Retinal pigment epithelial cell (primary cell): ENCODE measurements at regions not wholly inside any gene's neighbourhood (a gene's known extent, or its start where the extent isn't known, plus 50 kb on each side); places are given as distances from the start of the nearest gene placed in this dataset.

ENCODE experiments used
- DNase-seq: peaks from one replicate; pipeline ENCODE4 v3.0.0-alpha.2; 2010; ENCODE audit warnings: low read depth
- H3K4me3 ChIP-seq: 2 replicates; pipeline ENCODE4 v1.5.1; 2011; ENCODE audit warnings: mild to moderate bottlenecking, low read length, control low read depth, moderate library complexity
- CTCF ChIP-seq: conservative IDR thresholded peaks from 2 replicates; pipeline ENCODE4 v1.5.1; 2011; ENCODE audit warnings: low read depth, low read length, control low read depth, inconsistent platforms

- no peak overlapping the region for H3K4me3 ChIP-seq
- no peak for DNase-seq
- no peak for TF ChIP-seq CTCF
Measured at GRCh38 chr16:66304151-66304550, 62.3 kb upstream of the CDH5 start.

DNA sequence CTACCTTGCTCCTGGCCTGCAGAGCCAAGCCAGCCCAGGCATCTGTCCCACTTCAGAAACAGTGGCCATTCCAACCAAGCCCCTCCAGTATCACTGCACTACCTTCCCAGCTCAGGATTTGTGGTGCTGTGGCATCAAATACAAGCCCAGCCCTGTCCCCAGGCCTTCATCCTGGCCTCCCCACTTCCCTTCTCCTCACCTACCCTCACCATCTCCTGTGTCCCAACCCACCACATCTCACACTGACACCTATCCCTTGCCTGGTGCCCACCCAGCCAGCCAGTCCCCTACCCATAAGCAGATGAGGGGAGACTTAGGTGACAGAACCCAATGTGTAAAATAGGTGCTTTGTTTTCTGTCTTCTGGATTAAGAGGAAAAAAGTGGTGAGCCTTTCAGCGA lies 66.0 kb upstream of the CDH5 start:
- no peak for TF ChIP-seq CTCF
- no peak overlapping the region for H3K4me3 ChIP-seq

DNA sequence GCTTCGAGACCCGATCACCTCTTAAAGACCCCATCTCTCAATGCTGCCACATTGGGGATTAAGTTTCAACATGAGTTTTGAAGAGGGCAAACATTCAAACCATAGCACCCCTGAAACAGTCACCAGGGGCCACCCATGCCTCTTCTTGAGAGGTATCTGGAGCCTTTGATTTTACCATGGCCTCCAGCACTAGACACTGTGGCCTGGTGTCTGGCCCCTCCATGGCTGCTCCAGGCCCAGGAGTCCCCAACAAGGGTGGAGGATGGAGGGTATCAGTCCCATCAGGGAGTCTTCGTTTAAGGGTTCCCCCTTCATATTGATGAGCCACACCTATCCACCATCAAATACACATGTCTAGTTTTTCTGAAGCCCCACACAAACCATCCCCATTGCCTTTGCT lies 66.5 kb upstream of the CDH5 start:
- no peak for DNase-seq
- no peak overlapping the region for H3K4me3 ChIP-seq
- no peak for TF ChIP-seq CTCF

More for the DNA sequence above, 66.0 kb upstream of the CDH5 start:
- DNase-seq = no peak

DNA sequence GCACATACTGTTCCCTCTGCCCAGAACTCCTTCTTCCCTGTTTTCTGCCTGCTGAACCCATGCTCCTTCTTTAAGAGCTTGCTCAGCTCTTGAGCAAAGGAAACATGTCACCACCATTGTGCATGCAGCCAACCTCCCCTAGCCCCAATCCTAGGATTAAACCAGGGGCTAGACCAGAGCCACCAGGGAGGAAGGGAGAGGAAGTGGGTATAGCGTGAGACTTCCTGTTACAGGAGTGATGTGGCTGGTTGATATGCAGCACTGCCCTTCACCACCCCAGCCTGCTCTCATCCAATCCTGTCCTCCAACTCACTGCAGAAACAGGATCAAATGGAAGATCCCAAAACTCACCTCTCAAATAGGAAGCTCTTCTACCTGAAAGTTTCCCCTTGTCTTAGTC lies 67.1 kb upstream of the CDH5 start:
- TF ChIP-seq CTCF = no peak
- H3K4me3 ChIP-seq = no peak overlapping the region
- no peak for DNase-seq

DNA sequence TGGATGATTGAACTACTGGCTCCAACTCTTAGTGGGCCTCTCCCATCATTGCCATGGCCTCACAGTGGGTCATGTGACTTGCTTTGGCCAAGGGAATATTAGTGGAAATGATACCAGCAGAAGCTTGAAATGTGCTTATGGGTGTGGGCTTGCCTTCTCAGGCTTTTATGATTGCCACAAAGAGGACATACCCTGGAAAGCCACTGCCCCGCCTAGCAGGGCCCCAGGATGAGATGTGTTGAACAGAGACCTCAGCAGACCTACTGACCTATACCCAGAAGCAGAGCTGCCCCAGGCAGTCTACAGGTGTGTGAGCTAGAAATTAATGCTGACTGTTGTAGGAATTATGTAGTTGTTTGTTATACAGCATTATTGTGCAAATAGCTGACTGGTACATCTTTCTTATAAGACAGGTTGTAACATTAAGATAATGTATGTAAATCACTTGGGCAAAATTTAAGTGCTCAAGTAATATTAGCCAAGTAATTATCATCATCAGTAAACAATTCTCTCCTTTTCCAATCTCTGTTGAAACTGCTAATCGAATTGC lies 67.8 kb upstream of the CDH5 start:
- no peak for DNase-seq
- TF ChIP-seq CTCF = no peak
- no peak overlapping the region for H3K4me3 ChIP-seq

- DNase-seq = no peak
- H3K4me3 ChIP-seq = no peak overlapping the region
- TF ChIP-seq CTCF = no peak
Measured at GRCh38 chr16:66298006-66298405, 68.5 kb upstream of the CDH5 start.

DNA sequence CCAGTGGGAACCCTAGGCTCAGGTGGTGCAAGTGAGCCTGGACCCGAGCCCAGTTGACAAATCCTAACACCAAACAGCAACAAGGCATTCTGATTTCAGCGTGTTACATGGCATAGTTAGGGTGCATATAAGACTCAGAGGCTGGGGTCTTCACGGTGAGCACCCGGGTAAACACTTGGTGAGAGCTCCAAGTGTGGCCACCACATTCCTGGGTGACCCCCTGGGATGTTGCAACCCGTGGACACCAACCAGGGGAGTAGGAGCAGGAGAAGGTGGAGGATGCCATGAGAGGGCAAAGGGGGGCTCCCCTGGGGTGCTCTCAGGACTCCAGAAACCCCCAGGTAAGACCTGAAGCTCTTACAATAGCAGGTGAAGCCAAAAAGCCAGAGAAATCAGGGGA lies 69.9 kb upstream of the CDH5 start:
- DNase-seq = no peak
- TF ChIP-seq CTCF = no peak
- H3K4me3 ChIP-seq = no peak overlapping the region
